HG02852 (cell line): ENCODE measurements at regions not wholly inside any gene's neighbourhood (a gene's known extent, or its start where the extent isn't known, plus 50 kb on each side); places are given as distances from the start of the nearest gene placed in this dataset.

Experiments
- ATAC-seq: cut with Tn5 transposase; IDR thresholded peaks from one replicate; pipeline ENCODE4 v1.9.1; 2021; ENCODE audit warnings: mild to moderate bottlenecking, moderate library complexity; ENCODE audit not compliant: unreplicated experiment

DNA sequence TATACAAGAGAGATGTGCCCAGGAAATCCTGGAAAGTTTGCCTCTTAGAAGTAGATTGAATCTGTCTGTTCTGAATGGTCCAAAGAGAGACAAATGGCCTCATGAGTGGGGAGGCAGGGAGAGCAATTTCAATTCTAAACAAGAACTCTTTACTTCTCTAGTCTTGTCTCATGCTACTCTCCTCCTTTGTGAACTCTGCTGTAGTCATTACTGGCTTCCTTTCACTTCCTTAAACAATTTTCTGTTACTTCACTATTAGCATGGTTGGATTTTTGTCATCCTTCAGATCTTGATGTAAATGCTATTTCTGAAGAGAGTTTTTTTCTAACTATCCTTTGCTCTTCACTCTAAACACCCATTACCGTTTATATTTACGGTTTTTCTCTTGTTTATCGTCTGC is 54.0 kb upstream of the GRIN3A start:
- no peak for ATAC-seq

GRCh38 chr9:101791938-101792337 is 53.5 kb upstream of the GRIN3A start:
- ATAC-seq = no peak

DNA sequence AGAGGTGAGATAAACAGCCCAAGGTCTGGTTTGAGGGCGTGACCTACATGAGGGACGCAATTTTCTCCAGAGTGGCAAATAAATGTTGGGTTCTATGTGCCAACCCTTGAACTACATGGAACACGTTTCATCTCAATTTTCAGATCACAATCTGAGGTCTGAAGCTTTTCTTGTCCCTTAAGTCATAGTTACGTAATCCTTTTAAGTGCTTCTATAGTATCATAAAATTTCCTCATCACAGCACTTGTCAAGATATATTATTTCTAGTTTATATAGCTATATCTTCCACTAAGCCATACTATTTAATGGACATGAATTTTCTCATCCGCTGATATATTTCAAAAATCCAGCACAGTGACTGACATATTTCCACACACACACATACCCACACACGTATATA is 53.1 kb upstream of the GRIN3A start:
- ATAC-seq = no peak
